GM23338 (cell line): ENCODE measurements at regions not wholly inside any gene's neighbourhood (a gene's known extent, or its start where the extent isn't known, plus 50 kb on each side); places are given as distances from the start of the nearest gene placed in this dataset.

Experiments used
- CREB1 ChIP-seq: fragments of 250-450 bp; sonication (Bioruptor Pico); IDR thresholded peaks from 2 replicates; pipeline ENCODE4 v1.5.0; 2020; ENCODE audit warnings: low read depth, mild to moderate bottlenecking, moderate library complexity
- CTCF ChIP-seq, 2 experiments: fragments of 200-600 bp in 1 of 2; sonication (generic) in 1 of 2; conservative IDR thresholded peaks; 2 replicates each; pipeline versions ENCODE4 v1.5.1 to v1.6.1; 2016 to 2017; ENCODE audit warnings: antibody characterized with exemption in 2 of 2, low read depth in 2 of 2, mild to moderate bottlenecking in 2 of 2, moderate library complexity in 1 of 2
- ETS1 ChIP-seq: IDR thresholded peaks from 2 replicates; pipeline ENCODE4 v1.6.1; 2016; ENCODE audit warnings: antibody characterized with exemption
- EZH2 ChIP-seq: fragments of 200-600 bp; sonication (generic); IDR thresholded peaks from one replicate; pipeline ENCODE4 v1.8.0; 2017; ENCODE audit warnings: antibody characterized with exemption, mild to moderate bottlenecking, low read depth; ENCODE audit not compliant: unreplicated experiment
- EZH2phosphoT487 ChIP-seq: fragments of 200-600 bp; sonication (generic); IDR thresholded peaks from one replicate; pipeline ENCODE4 v1.8.1; 2018; ENCODE audit warnings: antibody characterized with exemption; ENCODE audit not compliant: unreplicated experiment
- JUNB ChIP-seq: IDR thresholded peaks from one replicate; pipeline ENCODE4 v1.6.1; 2016; ENCODE audit warnings: antibody characterized with exemption; ENCODE audit not compliant: unreplicated experiment
- NANOG ChIP-seq: IDR thresholded peaks from 2 replicates; pipeline ENCODE4 v1.6.1; 2016; ENCODE audit warnings: antibody characterized with exemption, borderline replicate concordance
- POLR2AphosphoS5 ChIP-seq: IDR thresholded peaks from 2 replicates; pipeline ENCODE4 v1.6.1; 2016; ENCODE audit warnings: antibody characterized with exemption, low read depth
- REST ChIP-seq: IDR thresholded peaks from one replicate; pipeline ENCODE4 v1.6.1; 2018; ENCODE audit warnings: antibody characterized with exemption; ENCODE audit not compliant: unreplicated experiment
- ZNF114 ChIP-seq: fragments of 250-450 bp; sonication (Bioruptor Pico); IDR thresholded peaks from 2 replicates; pipeline ENCODE4 v1.5.0; 2020; ENCODE audit warnings: mild to moderate bottlenecking, moderate library complexity
- ZNF462 ChIP-seq: fragments of 250-450 bp; sonication (Bioruptor Pico); IDR thresholded peaks from 2 replicates; pipeline ENCODE4 v1.5.0; 2020; ENCODE audit warnings: mild to moderate bottlenecking, moderate library complexity

- TF ChIP-seq CTCF (conservative IDR thresholded peaks at IDR 0.05; ENCODE audit: low read depth in 2 of 2) (no peak), POLR2AphosphoS5 (no peak), REST (no peak), EZH2 (no peak), ZNF462 (CRISPR knock-in tag) (no peak), EZH2phosphoT487 (no peak), CREB1 (CRISPR knock-in tag) (no peak), ETS1 (no peak), JUNB (no peak), ZNF114 (CRISPR knock-in tag) (no peak), NANOG (no peak)
Observed at GRCh38 chr16:66064801-66065530, 301.5 kb upstream of the CDH5 start.
